Endothelial cell of umbilical vein (primary cell): ENCODE measurements at regions not wholly inside any gene's neighbourhood (a gene's known extent, or its start where the extent isn't known, plus 50 kb on each side); places are given as distances from the start of the nearest gene placed in this dataset.

ENCODE experiments used
- BruUV-seq: library from RNA; stranded (reverse); fragments of 400-500 nt; replicated peaks from 2 replicates; lab custom pipeline; 2021; lab: Mats Ljungman, UMichigan
- CTCF ChIA-PET: fragments of 300-600, 350-600 bp; sonication (Branson Sonifier 250); formaldehyde crosslinking; loops from one replicate; lab custom pipeline; 2021; ENCODE audit warnings: antibody characterized with exemption, inconsistent platforms; lab: Charles Lee
- POLR2A ChIA-PET: fragments of 300-600, 350-600 bp; sonication (Branson Sonifier 250); formaldehyde crosslinking; loops from one replicate; lab custom pipeline; 2021; ENCODE audit warnings: antibody characterized with exemption, inconsistent platforms; lab: Charles Lee
- DNase-seq: peaks from one replicate; pipeline ENCODE4 v3.0.0-alpha.2; 2011; ENCODE audit warnings: low read depth, low spot score
- FAIRE-seq: peaks from 2 replicates; lab custom pipeline; 2011; peaks lifted over from hg19 to GRCh38; lab: Jason Lieb, UNC
- H2AFZ ChIP-seq: 2 replicates; pipeline ENCODE4 v1.6.0; 2012; ENCODE audit warnings: low read depth, low read length, control low read depth, inconsistent platforms
- H3K27ac ChIP-seq: 2 replicates; pipeline ENCODE4 v1.5.1; 2011; ENCODE audit warnings: low read depth, mild to moderate bottlenecking, control low read depth, low read length, moderate library complexity; ENCODE audit not compliant: insufficient read depth
- H3K27me3 ChIP-seq, 2 experiments: 2 replicates each; pipeline versions ENCODE4 v1.6.0 to v1.6.1; 2011; ENCODE audit warnings: low read length in 2 of 2, mixed read lengths in 1 of 2; ENCODE audit not compliant: control insufficient read depth in 2 of 2, insufficient read depth in 2 of 2
- H3K36me3 ChIP-seq, 2 experiments: 2 replicates in 1 of 2; 3 replicates in 1 of 2; pipeline ENCODE4 v1.5.1; 2011; ENCODE audit warnings: low read length in 2 of 2, mild to moderate bottlenecking in 1 of 2, moderate library complexity in 1 of 2; ENCODE audit not compliant: control insufficient read depth in 2 of 2, insufficient read depth in 2 of 2; ENCODE audit errors: extremely low read depth in 1 of 2
- H3K4me1 ChIP-seq: 3 replicates; pipeline ENCODE4 v1.5.1; 2011; ENCODE audit warnings: mild to moderate bottlenecking, low read length; ENCODE audit not compliant: control insufficient read depth, insufficient read depth; ENCODE audit errors: extremely low read depth
- H3K4me2 ChIP-seq: 2 replicates; pipeline ENCODE4 v1.6.1; 2011; ENCODE audit warnings: low read length, control low read depth, mixed read lengths; ENCODE audit not compliant: insufficient read depth
- H3K4me3 ChIP-seq, 3 experiments: fragments of 200-600 bp in 1 of 3; sonication (generic), shearing (Covaris generic) in 1 of 3; replicated peaks in 1 of 3; 2 replicates each; pipeline ENCODE4 v1.5.1; 2011 to 2016; ENCODE audit warnings: control low read depth in 3 of 3, low read length in 3 of 3, mild to moderate bottlenecking in 2 of 3, inconsistent platforms in 1 of 3, low read depth in 1 of 3, moderate library complexity in 1 of 3; ENCODE audit not compliant: insufficient read depth in 1 of 3
- H3K79me2 ChIP-seq: 2 replicates; pipeline ENCODE4 v1.6.0; 2012; ENCODE audit warnings: low read length, inconsistent platforms; ENCODE audit not compliant: control insufficient read depth, insufficient read depth
- H3K9ac ChIP-seq: replicated peaks from 2 replicates; pipeline ENCODE3; 2011; ENCODE audit warnings: low read length, control low read depth; ENCODE audit not compliant: insufficient read depth; ENCODE audit errors: extremely low read depth
- H3K9me1 ChIP-seq: replicated peaks from 3 replicates; pipeline ENCODE4 v1.6.0; 2011; ENCODE audit warnings: mild to moderate bottlenecking, low read length; ENCODE audit not compliant: control insufficient read depth, insufficient read depth; ENCODE audit errors: extremely low read depth
- H3K9me3 ChIP-seq: replicated peaks from 2 replicates; pipeline ENCODE4 v1.5.1; 2012; ENCODE audit warnings: low read length, inconsistent platforms; ENCODE audit not compliant: control insufficient read depth, insufficient read depth
- H4K20me1 ChIP-seq: replicated peaks from 2 replicates; pipeline ENCODE3; 2011; ENCODE audit warnings: mild to moderate bottlenecking, low read length; ENCODE audit not compliant: control insufficient read depth, insufficient read depth; ENCODE audit errors: extremely low read depth
- CTCF ChIP-seq, 2 donors: IDR thresholded peaks; 1 replicate in 1 of 2; 2 replicates in 1 of 2; pipeline ENCODE4 v1.5.1; 2011; ENCODE audit warnings: low read length in 2 of 2, mild to moderate bottlenecking in 2 of 2, moderate library complexity in 2 of 2, control low read depth in 1 of 2, inconsistent platforms in 1 of 2, low read depth in 1 of 2; ENCODE audit not compliant: insufficient read depth in 1 of 2; ENCODE audit errors: extremely low read depth in 1 of 2
- EZH2 ChIP-seq: IDR thresholded peaks from 2 replicates; pipeline ENCODE4 v1.6.1; 2012; ENCODE audit warnings: borderline replicate concordance, low read depth, mild to moderate bottlenecking, moderate library complexity, low read length, inconsistent platforms; ENCODE audit not compliant: severe bottlenecking
- FOS ChIP-seq: IDR thresholded peaks from 2 replicates; pipeline ENCODE4 v1.6.1; 2011; ENCODE audit warnings: mild to moderate bottlenecking, low read length, moderate library complexity, borderline replicate concordance; ENCODE audit not compliant: insufficient read depth
- GATA2 ChIP-seq: IDR thresholded peaks from 2 replicates; pipeline ENCODE4 v1.7.0; 2011; ENCODE audit warnings: low read depth, mild to moderate bottlenecking, moderate library complexity, mixed read lengths, low read length; ENCODE audit not compliant: insufficient read length, insufficient read depth
- JUN ChIP-seq: IDR thresholded peaks from 2 replicates; pipeline ENCODE4 v1.6.1; 2011; ENCODE audit warnings: borderline replicate concordance, low read depth; ENCODE audit not compliant: insufficient read length, insufficient read depth
- MAX ChIP-seq: IDR thresholded peaks from 2 replicates; pipeline ENCODE4 v1.6.1; 2011; ENCODE audit not compliant: insufficient read depth, insufficient read length
- MYC ChIP-seq: IDR thresholded peaks from one replicate; pipeline ENCODE4 v1.6.1; 2011; ENCODE audit warnings: mild to moderate bottlenecking, low read depth, low read length
- POLR2A ChIP-seq: IDR thresholded peaks from 2 replicates; pipeline ENCODE4 v1.6.1; 2012; ENCODE audit warnings: low read depth, mild to moderate bottlenecking, control low read depth, low read length
- POLR2AphosphoS5 ChIP-seq: IDR thresholded peaks from 2 replicates; pipeline ENCODE4 v1.6.1; 2012; ENCODE audit warnings: low read depth, mild to moderate bottlenecking, control low read depth, low read length, moderate library complexity; ENCODE audit not compliant: insufficient read depth
- dilution Hi-C: fragments of 300-500 bp; cut with MboI; formaldehyde crosslinking; loops from one replicate; pipeline ENCODE4 v1.15.0; 2019; ENCODE audit warnings: low sequenced_read_pairs; ENCODE audit not compliant: extremely low pct_ligation_motif_present
- intact Hi-C: fragments of 100-400 bp; cut with micrococcal nuclease; formaldehyde crosslinking; loops from one replicate; pipeline ENCODE4 v1.10.0; 2022

- TF ChIP-seq POLR2AphosphoS5: no peak
- TF ChIP-seq EZH2: no peak
- TF ChIP-seq JUN: no peak
- no peak for TF ChIP-seq GATA2
- TF ChIP-seq MYC: no peak
- TF ChIP-seq POLR2A: no peak
- TF ChIP-seq CTCF (IDR thresholded peaks at IDR 0.05; ENCODE audit: extremely low read depth in 1 of 2, insufficient read depth in 1 of 2, low read depth in 1 of 2, low read length in 2 of 2): no peak
- TF ChIP-seq FOS: no peak
- no peak for TF ChIP-seq MAX
Observed at GRCh38 chr10:78684947-78685346, 383.8 kb upstream of the ZMIZ1 start.

More at GRCh38 chr10:78684947-78685346, 383.8 kb upstream of the ZMIZ1 start:
- Histone ChIP-seq H3K4me3 (no peak overlapping the region), H3K9me3 (no peaks in the 10 kb centered on the region), H3K27me3 (peaks cover 0 to 2% of the 10 kb centered on the region in 2 experiments), H3K4me2 (no peak overlapping the region), H3K36me3 (no peaks in the 10 kb centered on the region), H4K20me1 (peaks cover 2% of the 10 kb centered on the region), H3K4me1 (no peaks in the 10 kb centered on the region), H3K79me2 (no peaks in the 10 kb centered on the region), H3K9me1 (no peaks in the 10 kb centered on the region), H3K27ac (no peak overlapping the region), H3K9ac (no peak overlapping the region), H2AFZ (no peak overlapping the region)
- dilution Hi-C loops: no loop called here
- FAIRE-seq (no peak), DNase-seq (no peak)
- intact Hi-C loops: no loop called here
- CTCF ChIA-PET: no interaction called here
- BruUV-seq: no TSS peak
- POLR2A ChIA-PET: no interaction called here
